HEK293 (cell line): ENCODE measurements at regions not wholly inside any gene's neighbourhood (a gene's known extent, or its start where the extent isn't known, plus 50 kb on each side); places are given as distances from the start of the nearest gene placed in this dataset.

Experiments
- BCL11A ChIP-seq: fragments of 450-650 bp; formaldehyde crosslinking; IDR thresholded peaks from 2 replicates; pipeline ENCODE4 v1.5.1; 2016; ENCODE audit warnings: low read depth, missing biosample characterization, missing genetic modification characterization
- ZBTB17 ChIP-seq: fragments of 450-650 bp; formaldehyde crosslinking; IDR thresholded peaks from 2 replicates; pipeline ENCODE4 v1.5.1; 2016; ENCODE audit warnings: missing biosample characterization, missing genetic modification characterization
- ZFP37 ChIP-seq: fragments of 450-650 bp; formaldehyde crosslinking; IDR thresholded peaks from 2 replicates; pipeline ENCODE4 v1.5.1; 2016; ENCODE audit warnings: missing biosample characterization, missing genetic modification characterization
- ZNF24 ChIP-seq: fragments of 450-650 bp; formaldehyde crosslinking; IDR thresholded peaks from 2 replicates; pipeline ENCODE4 v1.5.1; 2016; ENCODE audit warnings: missing biosample characterization, missing genetic modification characterization
- ZNF324 ChIP-seq: fragments of 450-650 bp; formaldehyde crosslinking; IDR thresholded peaks from 2 replicates; pipeline ENCODE4 v1.5.1; 2016; ENCODE audit warnings: missing biosample characterization, missing genetic modification characterization
- ZNF350 ChIP-seq: fragments of 450-650 bp; formaldehyde crosslinking; IDR thresholded peaks from 2 replicates; pipeline ENCODE4 v1.5.0; 2017; ENCODE audit warnings: missing biosample characterization, mild to moderate bottlenecking, missing genetic modification characterization

DNA sequence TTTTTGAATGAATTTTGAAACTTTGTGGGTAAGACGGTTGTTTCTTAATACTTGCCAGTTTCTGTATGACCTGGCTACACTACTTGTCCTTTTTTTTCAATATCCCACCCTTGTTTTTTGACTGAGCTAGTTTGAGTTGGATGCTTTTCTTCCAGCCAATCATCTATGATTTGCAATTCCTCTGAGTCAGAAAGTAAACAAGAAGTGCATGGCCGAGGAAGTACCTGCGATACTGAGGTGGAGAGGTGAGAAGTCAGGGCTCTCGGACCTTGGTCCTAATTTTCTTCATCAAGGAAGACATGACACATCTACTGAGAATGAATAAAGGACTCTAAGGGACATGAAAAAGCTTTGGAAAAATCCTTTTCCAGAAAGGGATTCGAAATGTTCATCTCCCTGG is 185.7 kb downstream of the LINC00237 start:
- TF ChIP-seq ZNF350 (tag by site-specific recombination) (no peak), ZNF324 (tag by site-specific recombination) (no peak), ZBTB17 (tag by site-specific recombination) (no peak), BCL11A (tag by site-specific recombination) (no peak), ZNF24 (tag by site-specific recombination) (no peak), ZFP37 (tag by site-specific recombination) (no peak)
